A549 (cell line): ENCODE measurements at regions not wholly inside any gene's neighbourhood (a gene's known extent, or its start where the extent isn't known, plus 50 kb on each side); places are given as distances from the start of the nearest gene placed in this dataset.

ENCODE experiments used
- ATAC-seq, 2 experiments: fragments of 200-7000 bp in 1 of 2; fragments of >200 bp in 1 of 2; cut with Nextera tagmentation in 1 of 2; cut with Tn5 transposase in 1 of 2; 3 replicates each; pipeline versions ENCODE4 v1.8.0 to v1.9.1; 2018 to 2020; ENCODE audit warnings: mild to moderate bottlenecking in 1 of 2, moderate library complexity in 1 of 2
- CTCF ChIA-PET: fragments of 300-600 bp; sonication (Branson Sonifier 250); formaldehyde crosslinking; extraction: SDS; loops from one replicate; lab custom pipeline; 2021; ENCODE audit warnings: antibody characterized with exemption, inconsistent platforms; lab: Yijun Ruan, JAX
- POLR2A ChIA-PET: fragments of 350-600 bp; formaldehyde crosslinking; extraction: SDS; loops from one replicate; lab custom pipeline; 2021; ENCODE audit warnings: antibody characterized with exemption, inconsistent platforms; lab: Yijun Ruan, JAX
- DNase-seq, 2 experiments: peaks; one replicate each; pipeline versions ENCODE4 v3.0.0 to v3.0.0-alpha.2; 2011 to 2016; ENCODE audit warnings: low read depth in 1 of 2, low spot score in 1 of 2
- FAIRE-seq: peaks from 2 replicates; lab custom pipeline; 2011; peaks lifted over from hg19 to GRCh38; lab: Jason Lieb, UNC
- H3K27ac ChIP-seq, 2 experiments: fragments of >200 bp; sonication (Bioruptor Twin); formaldehyde crosslinking; 3 replicates each; pipeline ENCODE4 v1.5.1; 2016 to 2017
- H3K4me1 ChIP-seq: fragments of >200 bp; sonication (Bioruptor Twin); formaldehyde crosslinking; 3 replicates; pipeline ENCODE4 v1.6.1; 2016
- H3K4me2 ChIP-seq: fragments of >200 bp; sonication (Bioruptor Twin); formaldehyde crosslinking; 3 replicates; pipeline ENCODE4 v1.6.1; 2016
- H3K4me3 ChIP-seq: fragments of >200 bp; sonication (Bioruptor Twin); formaldehyde crosslinking; 3 replicates; pipeline ENCODE4 v1.5.1; 2016
- H3K9me3 ChIP-seq: fragments of >200 bp; sonication (Bioruptor Twin); formaldehyde crosslinking; 3 replicates; pipeline ENCODE4 v1.6.1; 2016
- EHF ChIP-seq: fragments of 250-450 bp; sonication (Bioruptor Pico); IDR thresholded peaks from 2 replicates; pipeline ENCODE4 v1.5.0; 2020; ENCODE audit warnings: mild to moderate bottlenecking
- EHMT2 ChIP-seq: fragments of 200-600 bp; sonication (generic); IDR thresholded peaks from 2 replicates; pipeline ENCODE4 v1.6.1; 2016; ENCODE audit warnings: antibody characterized with exemption, low read depth, mild to moderate bottlenecking, moderate library complexity
- EP300 ChIP-seq, 2 experiments: fragments of >200 bp; sonication (Bioruptor Twin); formaldehyde crosslinking; IDR thresholded peaks; 2 replicates in 1 of 2; 3 replicates in 1 of 2; pipeline ENCODE4 v1.6.1; 2016 to 2017
- ESRRA ChIP-seq: fragments of 150-350 bp; IDR thresholded peaks from 2 replicates; pipeline ENCODE4 v1.6.1; 2014; ENCODE audit warnings: mild to moderate bottlenecking, low read length, borderline replicate concordance
- FOSB ChIP-seq: fragments of 250-450 bp; sonication (Bioruptor Pico); IDR thresholded peaks from 2 replicates; pipeline ENCODE4 v1.5.0; 2020; ENCODE audit warnings: mild to moderate bottlenecking, moderate library complexity
- FOSL2 ChIP-seq, 2 experiments: fragments of 450-650 bp in 1 of 2; fragments of >200 bp in 1 of 2; sonication (Bioruptor Twin) in 1 of 2; formaldehyde crosslinking; IDR thresholded peaks; 2 replicates each; pipeline versions ENCODE4 v1.5.0 to v1.6.1; 2016 to 2020; ENCODE audit warnings: mild to moderate bottlenecking in 1 of 2, moderate library complexity in 1 of 2
- FOXS1 ChIP-seq: fragments of 250-450 bp; sonication (Bioruptor Pico); IDR thresholded peaks from 2 replicates; pipeline ENCODE4 v1.5.0; 2020; ENCODE audit warnings: mild to moderate bottlenecking, moderate library complexity
- HDAC2 ChIP-seq: fragments of 200-600 bp; sonication (generic); IDR thresholded peaks from 2 replicates; pipeline ENCODE4 v1.6.1; 2016
- HMGXB4 ChIP-seq: fragments of 250-450 bp; sonication (Bioruptor Pico); IDR thresholded peaks from 2 replicates; pipeline ENCODE4 v1.5.0; 2021; ENCODE audit warnings: mild to moderate bottlenecking, moderate library complexity, borderline replicate concordance
- HOXA7 ChIP-seq: fragments of 250-450 bp; sonication (Bioruptor Pico); IDR thresholded peaks from 2 replicates; pipeline ENCODE4 v1.5.0; 2020; ENCODE audit warnings: mild to moderate bottlenecking, moderate library complexity
- HOXB5 ChIP-seq: fragments of 250-450 bp; sonication (Bioruptor Pico); IDR thresholded peaks from 2 replicates; pipeline ENCODE4 v1.5.0; 2020; ENCODE audit warnings: mild to moderate bottlenecking, moderate library complexity
- JUNB ChIP-seq: fragments of >200 bp; sonication (Bioruptor Twin); formaldehyde crosslinking; IDR thresholded peaks from 2 replicates; pipeline ENCODE4 v1.6.1; 2016
- KDM1A ChIP-seq: fragments of 200-600 bp; sonication (generic); IDR thresholded peaks from 2 replicates; pipeline ENCODE4 v1.6.1; 2016; ENCODE audit warnings: low read depth, mild to moderate bottlenecking
- MAFK ChIP-seq: fragments of 450-650 bp; IDR thresholded peaks from 2 replicates; pipeline ENCODE4 v1.6.1; 2014; ENCODE audit not compliant: partially characterized antibody
- MAZ ChIP-seq: fragments of 150-350 bp; IDR thresholded peaks from 2 replicates; pipeline ENCODE4 v1.6.1; 2014; ENCODE audit warnings: antibody characterized with exemption, low read depth, low read length, borderline replicate concordance
- POLR2AphosphoS2 ChIP-seq: conservative IDR thresholded peaks from 2 replicates; pipeline ENCODE4 v1.6.1; 2012; ENCODE audit warnings: low read length, improper control_type of control experiment, inconsistent platforms
- RCOR1 ChIP-seq: fragments of 150-350 bp; IDR thresholded peaks from 2 replicates; pipeline ENCODE4 v1.6.1; 2014; ENCODE audit warnings: antibody characterized with exemption, low read length, low read depth
- RFX5 ChIP-seq: fragments of 450-650 bp; IDR thresholded peaks from 2 replicates; pipeline ENCODE4 v1.7.1; 2014; ENCODE audit warnings: antibody characterized with exemption, mild to moderate bottlenecking, moderate library complexity
- SMC3 ChIP-seq: fragments of >200 bp; sonication (Bioruptor Twin); formaldehyde crosslinking; IDR thresholded peaks from 3 replicates; pipeline ENCODE4 v1.6.1; 2018; ENCODE audit warnings: inconsistent platforms
- SREBF2 ChIP-seq: fragments of 450-650 bp; IDR thresholded peaks from 2 replicates; pipeline ENCODE4 v1.6.1; 2014; ENCODE audit warnings: mild to moderate bottlenecking, moderate library complexity
- TFCP2L1 ChIP-seq: fragments of 250-450 bp; sonication (Bioruptor Pico); IDR thresholded peaks from 2 replicates; pipeline ENCODE4 v1.5.0; 2021; ENCODE audit warnings: mild to moderate bottlenecking
- TP53 ChIP-seq: fragments of 250-450 bp; sonication (Bioruptor Pico); IDR thresholded peaks from 2 replicates; pipeline ENCODE4 v1.5.0; 2021; ENCODE audit warnings: mild to moderate bottlenecking, moderate library complexity
- ZC3H11A ChIP-seq: fragments of 450-650 bp; IDR thresholded peaks from 2 replicates; pipeline ENCODE4 v1.6.1; 2014; ENCODE audit warnings: antibody characterized with exemption, mild to moderate bottlenecking
- WGBS: methylation state at CpG from one replicate; pipeline ENCODE4 v1.1.6; 2017; ENCODE audit errors: missing lambda C conversion rate; 5-methylcytosine and 5-hydroxymethylcytosine counted together
- TF ChIP-seq, protein P1 (sequence below): fragments of 250-450 bp; sonication (Bioruptor Pico); IDR thresholded peaks from 2 replicates; pipeline ENCODE4 v1.5.0; 2020; ENCODE audit warnings: low read depth, mild to moderate bottlenecking, moderate library complexity

- no peak overlapping the region for H3K27ac ChIP-seq
- ATAC-seq = no peak
- no peak overlapping the region for H3K4me2 ChIP-seq
- DNase-seq = no peak
- POLR2A ChIA-PET = no interaction called here
- H3K4me3 ChIP-seq = no peak overlapping the region
- H3K9me3 ChIP-seq = no peaks in the 10 kb centered on the region
- 62% methylated on average over 3 of the region's 3 CpGs for WGBS
- no peaks in the 10 kb centered on the region for H3K4me1 ChIP-seq
- TF ChIP-seq RFX5 = no peak
- no peak for TF ChIP-seq RCOR1
- TF ChIP-seq EHF (CRISPR knock-in tag) = no peak
- no peak for TF ChIP-seq MAZ
- TF ChIP-seq SMC3 = no peak
- no peak for TF ChIP-seq HMGXB4 (CRISPR knock-in tag)
- TF ChIP-seq HOXB5 (CRISPR knock-in tag) = no peak
- TF ChIP-seq TFCP2L1 = no peak
- no peak for TF ChIP-seq TP53
- TF ChIP-seq FOSB (CRISPR knock-in tag) = no peak
- CTCF ChIA-PET = no interaction called here
- FAIRE-seq = no peak
Observed at GRCh38 chr2:145666552-145666951, 1146.6 kb upstream of the ZEB2 start.

DNA sequence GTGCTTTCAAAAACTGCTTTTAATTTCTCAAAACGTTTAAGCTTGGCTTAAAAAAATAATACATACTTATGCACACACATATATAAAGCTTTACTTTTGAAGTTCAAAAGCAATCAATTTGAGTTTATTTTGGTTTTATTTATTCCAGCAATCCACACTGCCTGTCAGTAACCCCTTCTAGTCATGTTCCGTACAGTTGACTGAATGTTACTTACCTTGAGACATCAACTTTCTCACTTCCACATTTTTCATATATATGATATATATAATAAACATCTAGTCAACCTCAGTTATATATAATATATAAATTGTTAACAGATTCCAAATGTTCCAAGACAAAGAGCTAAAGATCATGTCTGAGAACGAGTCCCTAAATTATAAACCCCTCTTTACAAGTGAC, 1137.3 kb upstream of the ZEB2 start:
- ATAC-seq = no peak
- H3K4me1 ChIP-seq = 0 out of 3 replicates have a peak, but pooled peaks cover 2% of the 10 kb centered on the region
- WGBS = 54% methylated on average over 3 of the region's 3 CpGs
- no peak overlapping the region for H3K27ac ChIP-seq
- no peak overlapping the region for H3K4me3 ChIP-seq
- TF ChIP-seq POLR2AphosphoS2 = no peak
- TF ChIP-seq EHMT2 = no peak
- TF ChIP-seq ESRRA = no peak
- no peak for TF ChIP-seq SMC3
- no peak for TF ChIP-seq HDAC2
- no peak for TF ChIP-seq HMGXB4 (CRISPR knock-in tag)
- no peak for TF ChIP-seq HOXA7 (CRISPR knock-in tag)
- no peak for TF ChIP-seq FOSL2 (IDR thresholded peaks at IDR 0.05)
- TF ChIP-seq FOSL2 (CRISPR knock-in tag; IDR thresholded peaks at IDR 0.05) = no peak
- TF ChIP-seq TFCP2L1 = no peak
- no peak for TF ChIP-seq KDM1A
- TF ChIP-seq FOSB (CRISPR knock-in tag) = no peak
- TF ChIP-seq FOXS1 (CRISPR knock-in tag) = no peak
- no peak for TF ChIP-seq MAFK
- no peak for TF ChIP-seq EP300 (IDR thresholded peaks at IDR 0.05)
- TF ChIP-seq, protein P1, sequence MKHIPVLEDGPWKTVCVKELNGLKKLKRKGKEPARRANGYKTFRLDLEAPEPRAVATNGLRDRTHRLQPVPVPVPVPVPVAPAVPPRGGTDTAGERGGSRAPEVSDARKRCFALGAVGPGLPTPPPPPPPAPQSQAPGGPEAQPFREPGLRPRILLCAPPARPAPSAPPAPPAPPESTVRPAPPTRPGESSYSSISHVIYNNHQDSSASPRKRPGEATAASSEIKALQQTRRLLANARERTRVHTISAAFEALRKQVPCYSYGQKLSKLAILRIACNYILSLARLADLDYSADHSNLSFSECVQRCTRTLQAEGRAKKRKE (CRISPR knock-in tag) = no peak
- no peak for TF ChIP-seq SREBF2
- TF ChIP-seq JUNB = no peak
- no peak for TF ChIP-seq ZC3H11A
- ChIA-PET POLR2A (no interaction called here), CTCF (interaction anchor here (0.7 kb wide), 1 partner anchor 17 kb away, joined by 3 read pairs; no protein-coding TSS in a partner anchor)
- no peak for FAIRE-seq
- no peak for DNase-seq
- no peak overlapping the region for H3K4me2 ChIP-seq
- H3K9me3 ChIP-seq = no peaks in the 10 kb centered on the region
